ENCODE measurements at regions not wholly inside any gene's neighbourhood (a gene's known extent, or its start where the extent isn't known, plus 50 kb on each side); places are given as distances from the start of the nearest gene placed in this dataset.

DNA sequence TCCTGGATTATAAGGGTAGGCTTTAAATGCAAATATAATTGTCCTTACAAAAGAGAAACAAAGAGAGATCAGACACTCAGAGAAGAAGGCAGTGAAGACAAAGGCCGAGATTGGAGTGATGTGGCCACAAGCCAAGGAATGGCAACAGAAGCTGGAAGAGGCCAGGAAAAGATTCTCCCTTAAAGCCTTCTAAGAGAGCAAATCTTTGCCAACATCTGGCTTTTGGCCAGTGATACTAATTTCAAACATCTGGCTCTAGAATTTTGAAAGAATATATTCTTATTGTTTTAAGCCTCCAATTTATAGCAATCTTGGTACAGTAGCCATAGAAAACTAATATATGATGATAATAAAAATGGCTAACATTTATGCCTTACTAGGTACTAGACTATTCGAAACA is 615.8 kb upstream of the ZNF385D start:
- TF ChIP-seq CTCF (IDR thresholded peaks at IDR 0.05; ENCODE audit: control extremely low read depth in 1 of 3, insufficient read depth in 1 of 3, low read depth in 1 of 3, low read length in 3 of 3): no peak
- no peak for TF ChIP-seq POLR2A (IDR thresholded peaks at IDR 0.05; ENCODE audit: control extremely low read depth in 1 of 2, low read depth in 2 of 2, low read length in 2 of 2)
- no peak for TF ChIP-seq RAD21 (IDR thresholded peaks at IDR 0.05 in 1 of 2, conservative IDR thresholded peaks at IDR 0.05 in 1 of 2; ENCODE audit: low read depth in 2 of 2, low read length in 2 of 2)

All from H1 (cell line).